ENCODE measurements at regions not wholly inside any gene's neighbourhood (a gene's known extent, or its start where the extent isn't known, plus 50 kb on each side); places are given as distances from the start of the nearest gene placed in this dataset.

GRCh38 chr10:64753516-64753915 is 1232.3 kb downstream of the REEP3 start:
- TF ChIP-seq POLR2A (IDR thresholded peaks at IDR 0.05) (no peak), EP300 (IDR thresholded peaks at IDR 0.05) (no peak), CTCF (IDR thresholded peaks at IDR 0.05) (no peak)
